Epithelial cell of proximal tubule (primary cell): ENCODE measurements at regions not wholly inside any gene's neighbourhood (a gene's known extent, or its start where the extent isn't known, plus 50 kb on each side); places are given as distances from the start of the nearest gene placed in this dataset.

Source experiments
- DNase-seq: peaks from one replicate; pipeline ENCODE4 v3.0.0-alpha.2; 2011; ENCODE audit warnings: low read depth
- H3K4me3 ChIP-seq: 2 replicates; pipeline ENCODE4 v1.5.1; 2011; ENCODE audit warnings: low read depth, mild to moderate bottlenecking, low read length
- CTCF ChIP-seq: conservative IDR thresholded peaks from 2 replicates; pipeline ENCODE4 v1.5.1; 2012; ENCODE audit warnings: low read depth, mild to moderate bottlenecking, low read length

GRCh38 chr10:9789996-9790395 lies 1227.7 kb upstream of the CELF2 start:
- TF ChIP-seq CTCF, result no peak
- no peak for DNase-seq
- no peak overlapping the region for H3K4me3 ChIP-seq

- no peak overlapping the region for H3K4me3 ChIP-seq
- no peak for DNase-seq
- TF ChIP-seq CTCF, result no peak
Measured at GRCh38 chr10:9792181-9792580, 1225.5 kb upstream of the CELF2 start.

GRCh38 chr10:9796564-9796963 lies 1221.1 kb upstream of the CELF2 start:
- no peak overlapping the region for H3K4me3 ChIP-seq
- no peak for TF ChIP-seq CTCF
- DNase-seq, result no peak

GRCh38 chr10:9800011-9800410 lies 1217.7 kb upstream of the CELF2 start:
- TF ChIP-seq CTCF, result no peak
- no peak overlapping the region for H3K4me3 ChIP-seq
- DNase-seq, result no peak

GRCh38 chr10:9800571-9800970 lies 1217.1 kb upstream of the CELF2 start:
- no peak for DNase-seq
- H3K4me3 ChIP-seq, result no peak overlapping the region
- TF ChIP-seq CTCF, result no peak

- no peak for TF ChIP-seq CTCF
- DNase-seq, result no peak
- no peak overlapping the region for H3K4me3 ChIP-seq
Measured at GRCh38 chr10:9807846-9808245, 1209.8 kb upstream of the CELF2 start.

GRCh38 chr10:9811601-9812000 lies 1206.1 kb upstream of the CELF2 start:
- no peak for TF ChIP-seq CTCF
- no peak for DNase-seq
- H3K4me3 ChIP-seq, result no peak overlapping the region
